GM12878 (cell line): ENCODE measurements at regions not wholly inside any gene's neighbourhood (a gene's known extent, or its start where the extent isn't known, plus 50 kb on each side); places are given as distances from the start of the nearest gene placed in this dataset.

Experiments used
- ATF3 ChIP-seq: IDR thresholded peaks from 2 replicates; pipeline ENCODE4 v1.6.1; 2011; ENCODE audit warnings: low read depth, mild to moderate bottlenecking, low read length, moderate library complexity, borderline replicate concordance; ENCODE audit errors: extremely low read depth
- ATF7 ChIP-seq: fragments of 450-650 bp; IDR thresholded peaks from 2 replicates; pipeline ENCODE4 v1.6.1; 2016; ENCODE audit warnings: low read depth, mild to moderate bottlenecking
- BMI1 ChIP-seq: fragments of 450-650 bp; IDR thresholded peaks from 2 replicates; pipeline ENCODE4 v1.6.1; 2016; ENCODE audit warnings: mild to moderate bottlenecking, moderate library complexity, borderline replicate concordance
- CHD2 ChIP-seq: IDR thresholded peaks from 2 replicates; pipeline ENCODE4 v1.6.1; 2011; ENCODE audit warnings: low read depth, low read length, improper control_type of control experiment, borderline replicate concordance
- CTCF ChIP-seq, 3 experiments: IDR thresholded peaks in 2 of 3; conservative IDR thresholded peaks in 1 of 3; 2 replicates each; pipeline ENCODE4 v1.5.1; 2011; ENCODE audit warnings: low read depth in 3 of 3, low read length in 3 of 3, mild to moderate bottlenecking in 3 of 3, control low read depth in 2 of 3, moderate library complexity in 2 of 3, inconsistent platforms in 1 of 3, mixed read lengths in 1 of 3; ENCODE audit not compliant: control insufficient read depth in 2 of 3, insufficient read depth in 1 of 3; ENCODE audit errors: extremely low read depth in 1 of 3
- DPF2 ChIP-seq: fragments of 450-650 bp; IDR thresholded peaks from 2 replicates; pipeline ENCODE4 v1.6.1; 2017; ENCODE audit warnings: mild to moderate bottlenecking
- EP300 ChIP-seq, 2 experiments: fragments of 150-350 bp in 1 of 2; IDR thresholded peaks; 2 replicates each; pipeline ENCODE4 v1.6.1; 2011 to 2012; ENCODE audit warnings: low read depth in 2 of 2, low read length in 2 of 2, borderline replicate concordance in 1 of 2, improper control_type of control experiment in 1 of 2, inconsistent platforms in 1 of 2; ENCODE audit not compliant: control insufficient read depth in 1 of 2
- NBN ChIP-seq: fragments of 450-650 bp; IDR thresholded peaks from 2 replicates; pipeline ENCODE4 v1.6.1; 2016
- POLR2A ChIP-seq: IDR thresholded peaks from 2 replicates; pipeline ENCODE4 v1.6.1; 2011; ENCODE audit warnings: low read depth, mild to moderate bottlenecking, low read length
- REST ChIP-seq: IDR thresholded peaks from 2 replicates; pipeline ENCODE4 v1.6.1; 2012; ENCODE audit warnings: mild to moderate bottlenecking, low read depth, low read length
- RFX5 ChIP-seq: IDR thresholded peaks from 2 replicates; pipeline ENCODE4 v1.6.1; 2011; ENCODE audit warnings: low read depth, low read length, improper control_type of control experiment
- RUNX3 ChIP-seq: IDR thresholded peaks from 2 replicates; pipeline ENCODE4 v1.6.1; 2012; ENCODE audit warnings: low read length, inconsistent platforms
- STAT3 ChIP-seq: IDR thresholded peaks from 2 replicates; pipeline ENCODE4 v1.6.1; 2011; ENCODE audit warnings: low read depth, low read length, improper control_type of control experiment
- YY1 ChIP-seq: IDR thresholded peaks from 2 replicates; pipeline ENCODE4 v1.6.1; 2011; ENCODE audit warnings: low read depth, mild to moderate bottlenecking, low read length

- TF ChIP-seq YY1 = no peak
- no peak for TF ChIP-seq NBN
- no peak for TF ChIP-seq ATF7
- TF ChIP-seq RFX5 = no peak
- no peak for TF ChIP-seq ATF3
- no peak for TF ChIP-seq POLR2A
- TF ChIP-seq STAT3 = no peak
- no peak for TF ChIP-seq EP300 (IDR thresholded peaks at IDR 0.05; ENCODE audit: borderline replicate concordance in 1 of 2, control insufficient read depth in 1 of 2, low read depth in 2 of 2, low read length in 2 of 2)
- no peak for TF ChIP-seq DPF2
- TF ChIP-seq RUNX3 = no peak
- TF ChIP-seq BMI1 = no peak
- TF ChIP-seq REST = no peak
- no peak for TF ChIP-seq CTCF (IDR thresholded peaks at IDR 0.05 in 2 of 3, conservative IDR thresholded peaks at IDR 0.05 in 1 of 3; ENCODE audit: control insufficient read depth in 2 of 3, extremely low read depth in 1 of 3, insufficient read depth in 1 of 3, low read depth in 3 of 3, low read length in 3 of 3)
- no peak for TF ChIP-seq CHD2
These were observed 380.4 kb upstream of the PROK2 start for GRCh38 chr3:72165317-72165716.
